NCI-H526 treated with DMSO at 0.1 percent for 48 hours (cell line): ENCODE measurements at regions not wholly inside any gene's neighbourhood (a gene's known extent, or its start where the extent isn't known, plus 50 kb on each side); places are given as distances from the start of the nearest gene placed in this dataset.

Source experiments
- DNase-seq: peaks from one replicate; lab custom pipeline; 2025; lab: John Stamatoyannopoulos, UW

GRCh38 chr2:12083081-12083581, 336.7 kb downstream of the LPIN1 start:
- no peak for DNase-seq

GRCh38 chr2:12083713-12084419, 337.4 kb downstream of the LPIN1 start:
- DNase-seq, result no peak

DNA sequence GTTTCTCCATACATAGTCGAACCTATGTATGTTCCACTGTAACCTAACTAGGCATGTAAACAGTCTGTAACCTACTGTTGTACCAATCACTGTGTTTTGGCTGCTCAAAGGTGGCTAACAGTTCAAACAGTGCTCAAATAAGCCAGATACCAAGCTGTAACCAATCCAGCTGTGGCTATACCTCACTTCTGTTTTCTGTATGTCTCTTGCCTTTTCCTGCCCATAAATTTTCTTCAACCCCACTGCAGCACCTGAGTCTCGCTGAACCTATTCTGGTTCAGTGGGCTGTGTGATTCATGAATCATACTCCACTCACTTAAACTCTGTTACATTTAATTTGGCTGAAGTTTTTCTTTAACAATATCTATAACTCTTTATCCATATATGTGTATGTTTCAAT, 340.7 kb downstream of the LPIN1 start:
- no peak for DNase-seq

DNA sequence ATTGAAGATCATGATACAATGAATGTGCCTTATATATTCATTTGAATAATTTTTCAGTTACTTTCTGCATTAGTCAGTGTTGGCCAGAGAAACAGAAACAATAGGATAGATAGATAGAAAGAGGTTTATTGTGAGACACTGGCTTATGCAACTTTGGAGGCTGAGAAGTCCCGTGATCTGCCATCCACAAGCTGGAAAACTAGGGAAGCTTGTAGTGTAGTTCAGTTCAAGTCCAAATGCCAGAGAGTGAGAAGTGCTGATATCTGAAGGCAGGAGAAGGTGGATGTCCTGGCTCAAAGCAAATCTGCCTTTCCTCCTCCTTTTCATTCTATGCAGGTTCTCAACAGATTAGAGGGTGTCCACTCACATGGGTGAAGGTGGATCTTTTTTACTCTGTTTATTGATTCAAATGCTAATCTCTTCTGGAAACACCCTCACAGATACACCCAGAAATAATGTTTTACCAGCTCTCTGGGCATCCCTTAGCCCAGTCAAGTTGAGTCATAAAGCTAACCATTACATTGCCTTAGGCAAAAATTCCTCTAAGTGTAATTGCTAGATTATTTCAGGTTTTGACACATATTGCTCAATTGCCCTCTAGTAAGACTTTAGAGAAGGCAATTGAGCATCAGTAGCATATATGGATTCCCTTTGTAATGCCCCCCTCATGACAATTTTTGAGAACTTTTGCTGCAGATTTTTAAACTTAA, 341.4 kb downstream of the LPIN1 start:
- no peak for DNase-seq

DNA sequence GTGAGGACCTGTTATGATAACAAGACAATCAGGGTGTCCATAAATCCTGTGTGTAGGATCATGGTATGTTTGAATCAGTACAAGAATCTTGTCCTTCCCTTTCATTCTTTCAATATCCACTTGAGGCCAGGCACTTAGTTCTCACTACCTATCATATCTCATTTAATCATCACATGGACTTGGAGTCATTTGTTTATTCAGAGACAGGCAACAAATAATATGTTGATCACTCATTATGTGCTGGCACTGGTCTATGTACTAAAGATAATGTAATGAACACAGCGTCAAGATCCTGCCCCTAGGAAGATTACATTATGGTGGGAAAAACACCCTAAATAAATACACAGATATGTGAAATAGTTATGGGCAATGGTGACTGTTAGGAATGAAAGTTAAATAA, 342.6 kb downstream of the LPIN1 start:
- no peak for DNase-seq

DNA sequence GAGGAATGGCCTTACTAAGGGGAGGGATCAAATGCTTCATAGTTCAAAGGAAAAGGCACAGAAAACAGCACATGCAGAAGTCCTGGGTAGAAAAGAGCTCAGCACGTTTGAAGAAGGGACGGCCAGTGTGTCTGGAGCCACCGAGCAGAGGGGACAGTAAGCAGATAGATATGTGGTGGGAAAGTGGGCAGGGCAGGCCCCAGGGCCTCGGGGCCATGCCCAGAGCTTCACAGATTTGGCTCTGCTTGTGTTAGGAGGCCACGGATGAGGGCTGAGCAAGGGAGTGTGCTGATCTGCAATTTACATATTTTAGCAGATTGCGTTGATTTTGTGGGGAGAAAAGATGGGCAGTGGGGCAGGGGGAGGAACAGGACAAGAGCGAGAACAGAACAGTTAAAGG, 343.1 kb downstream of the LPIN1 start:
- DNase-seq, result no peak

GRCh38 chr2:12090072-12090471, 343.6 kb downstream of the LPIN1 start:
- no peak for DNase-seq

DNA sequence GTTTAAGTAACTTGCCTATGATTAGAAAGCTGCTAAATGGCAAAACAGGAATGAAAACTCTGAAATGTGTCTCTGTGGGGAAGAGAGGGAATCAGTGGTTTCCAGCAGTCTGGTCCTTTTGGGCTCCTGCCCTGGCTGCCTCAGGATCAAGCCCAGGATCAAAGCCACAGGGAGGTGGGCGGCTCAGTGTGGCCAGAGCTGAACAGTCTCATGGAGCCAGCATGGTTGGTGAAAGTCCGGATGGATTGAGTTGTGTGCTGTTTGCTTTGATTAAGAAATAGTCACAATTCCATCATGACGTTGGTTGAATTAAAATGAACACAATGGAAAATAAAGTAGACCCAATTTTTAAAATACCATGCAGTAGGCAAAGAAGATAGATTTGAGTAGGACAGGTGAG, 344.2 kb downstream of the LPIN1 start:
- DNase-seq, result no peak

GRCh38 chr2:12091201-12091806, 344.9 kb downstream of the LPIN1 start:
- DNase-seq, result no peak

DNA sequence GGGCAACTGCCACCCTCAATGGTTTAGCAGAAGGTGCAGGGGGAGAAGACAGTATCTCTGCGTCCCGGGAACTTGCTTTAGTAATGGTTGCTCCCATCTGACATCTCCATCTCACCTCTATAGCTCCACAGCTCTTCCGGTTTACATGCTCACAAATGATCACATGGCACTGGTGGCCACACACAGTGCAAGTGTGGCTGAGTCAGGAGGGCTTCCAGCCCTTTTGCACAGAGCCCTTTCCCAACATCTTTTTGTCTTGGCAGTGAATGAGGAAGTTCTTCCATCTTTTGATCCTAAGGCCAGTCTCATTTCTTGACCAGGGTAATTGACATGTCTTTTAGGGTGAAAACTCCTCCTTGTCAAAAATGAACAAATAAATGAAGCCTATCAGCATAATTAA, 347.7 kb downstream of the LPIN1 start:
- no peak for DNase-seq

DNA sequence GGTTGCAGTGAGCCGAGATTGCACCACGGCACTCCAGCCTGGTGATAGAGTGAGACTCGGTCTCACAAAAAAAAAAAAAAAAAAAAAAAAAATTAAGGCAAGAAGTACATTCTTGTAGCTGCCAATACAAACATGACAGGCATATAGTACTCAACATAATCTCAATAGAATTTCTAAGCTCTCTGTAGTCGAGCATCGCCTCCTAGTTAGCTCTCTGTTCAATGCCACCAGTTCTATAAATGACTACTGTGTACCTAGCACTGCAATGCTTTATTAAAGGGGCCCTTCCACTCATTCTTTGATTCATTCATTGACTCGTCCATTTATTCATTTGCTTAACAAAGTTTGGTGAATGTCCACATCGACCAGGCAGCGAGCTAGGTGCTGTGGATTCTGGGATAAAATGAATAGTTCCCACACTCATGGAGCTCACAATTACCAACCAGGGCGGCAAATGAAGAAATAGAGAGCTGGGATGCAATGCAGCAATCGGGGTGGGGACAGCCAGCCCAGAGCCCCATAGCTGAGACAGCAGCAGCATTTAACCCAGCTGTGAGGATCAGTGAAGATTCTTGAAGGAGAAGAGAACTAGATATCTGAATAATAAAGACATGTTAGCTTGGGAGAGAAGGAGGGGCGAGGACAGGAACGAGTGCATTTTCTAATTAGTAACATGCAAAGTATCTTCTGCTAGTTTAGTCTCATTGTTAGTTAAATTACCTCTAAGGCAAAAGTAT, 349.8 kb downstream of the LPIN1 start:
- DNase-seq, result no peak

DNA sequence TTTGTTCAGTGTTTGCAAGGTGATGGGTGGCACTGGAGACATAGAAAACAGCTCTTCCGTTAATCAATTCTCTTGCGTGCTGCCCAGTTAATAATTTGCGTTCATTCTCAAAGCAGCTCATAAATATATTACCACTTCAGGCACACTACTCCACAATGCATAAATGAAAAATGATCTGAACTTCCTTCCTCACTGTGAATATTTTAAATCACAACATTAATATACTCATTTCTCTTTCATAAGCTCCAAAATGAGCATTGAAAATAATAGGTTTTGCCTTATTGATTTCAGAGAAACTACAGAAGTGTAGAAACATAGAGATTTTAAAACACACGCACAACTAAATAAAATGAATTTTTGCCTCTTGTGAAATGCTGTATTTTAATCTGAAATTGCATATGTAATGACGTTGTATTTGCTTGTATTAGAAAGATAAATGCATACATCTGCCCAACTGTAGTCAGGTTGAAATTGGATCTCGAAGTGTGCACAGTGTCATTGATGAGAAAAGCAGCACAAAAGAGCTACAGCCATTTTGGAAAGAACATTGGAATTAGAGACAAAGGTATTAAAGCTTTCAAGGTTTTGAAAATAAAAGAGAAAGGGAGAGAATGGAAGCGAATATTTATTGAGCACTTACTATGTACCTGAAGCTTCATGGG, 350.5 kb downstream of the LPIN1 start:
- DNase-seq, result no peak

- no peak for DNase-seq
Measured at GRCh38 chr2:12097859-12098258, 351.4 kb downstream of the LPIN1 start.

GRCh38 chr2:12099374-12099773, 352.9 kb downstream of the LPIN1 start:
- no peak for DNase-seq

DNA sequence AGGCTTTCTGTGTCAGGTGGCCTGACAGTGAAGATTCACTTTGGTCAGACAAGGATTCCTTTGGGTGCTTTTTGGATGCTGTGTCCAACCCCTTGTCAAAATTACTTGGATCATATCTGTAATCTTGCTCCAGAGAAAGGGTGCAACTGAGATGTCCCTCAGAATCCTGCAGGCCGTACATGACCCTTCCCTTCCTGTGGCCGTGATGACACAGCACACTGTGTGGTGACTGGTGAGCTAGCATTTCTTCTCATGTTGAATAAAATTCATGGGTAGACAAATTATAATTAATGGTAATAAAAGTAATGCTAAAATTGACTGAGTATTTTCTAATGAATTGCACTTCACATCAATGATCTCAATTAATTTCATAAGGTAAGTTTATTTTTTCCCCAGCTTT, 356.2 kb downstream of the LPIN1 start:
- DNase-seq, result no peak

DNA sequence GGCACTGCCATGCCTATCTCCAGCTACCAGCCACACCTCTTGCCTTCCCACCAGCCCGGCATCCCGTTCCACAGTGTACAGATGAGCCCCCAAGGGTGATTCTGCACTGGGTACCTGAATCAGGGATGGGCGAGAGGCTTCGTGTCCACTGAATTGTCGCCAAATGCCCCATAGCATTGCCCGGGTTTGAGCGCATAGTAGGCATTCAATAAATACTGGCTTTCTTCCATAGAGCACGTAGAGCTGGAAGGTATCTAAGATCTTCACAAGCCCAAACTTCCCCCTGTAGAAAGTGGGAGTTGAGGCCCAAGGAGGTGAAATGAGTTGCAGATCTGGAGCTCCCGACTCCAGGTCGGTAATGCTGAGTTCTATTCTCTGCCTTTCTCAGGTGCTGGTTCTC, 358.7 kb downstream of the LPIN1 start:
- DNase-seq, result no peak

DNA sequence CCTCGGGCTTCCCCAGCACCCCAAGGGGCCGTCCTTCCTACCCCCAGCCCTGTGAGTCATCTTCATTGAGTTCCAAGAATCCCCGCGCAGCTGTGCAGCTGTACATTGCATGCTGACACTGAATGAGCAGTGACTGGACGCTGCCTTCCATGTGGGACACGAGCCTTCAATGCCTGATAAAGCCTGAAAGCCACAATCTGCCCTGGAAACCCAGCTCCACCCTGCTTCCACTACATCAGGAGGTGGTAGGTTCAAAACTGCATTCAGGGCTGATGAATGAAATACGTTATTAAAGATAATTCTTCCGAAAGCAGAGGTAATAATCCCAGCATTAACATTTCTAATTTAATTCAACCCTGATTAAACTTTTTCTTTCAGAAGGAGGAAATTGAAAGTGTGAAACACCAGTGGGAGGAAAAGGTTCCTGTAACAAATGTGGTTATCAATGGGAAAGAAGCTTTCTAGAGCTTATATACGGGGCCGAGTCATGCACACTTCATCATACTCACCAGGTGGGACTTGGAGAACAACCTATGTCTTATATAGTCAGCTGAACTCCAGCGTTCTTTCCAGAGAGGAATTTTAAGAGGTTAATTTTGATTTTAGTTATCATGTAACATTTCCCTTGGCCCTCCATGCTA, 360.1 kb downstream of the LPIN1 start:
- DNase-seq, result no peak

GRCh38 chr2:12107321-12107720, 360.9 kb downstream of the LPIN1 start:
- DNase-seq, result no peak

DNA sequence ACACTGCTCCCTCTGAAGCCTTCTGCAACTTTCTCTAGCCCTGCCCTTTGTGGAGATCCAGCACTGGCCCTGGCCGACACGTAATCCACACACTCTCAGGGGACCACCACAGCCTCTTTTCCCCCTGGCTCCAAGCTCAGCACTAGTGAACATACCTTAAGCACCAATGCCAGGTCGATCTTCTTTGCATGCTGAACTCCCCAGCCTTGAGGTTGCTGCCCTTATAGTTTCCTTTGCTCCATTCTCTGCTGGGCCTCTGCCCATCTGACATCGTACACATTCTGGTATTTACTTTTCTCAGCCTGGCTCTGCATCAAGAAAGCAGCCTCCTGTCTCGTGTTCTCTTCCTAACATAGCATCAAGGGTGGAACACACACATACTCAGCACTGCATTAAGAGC, 361.5 kb downstream of the LPIN1 start:
- DNase-seq, result no peak

GRCh38 chr2:12109363-12110017, 363.1 kb downstream of the LPIN1 start:
- no peak for DNase-seq

DNA sequence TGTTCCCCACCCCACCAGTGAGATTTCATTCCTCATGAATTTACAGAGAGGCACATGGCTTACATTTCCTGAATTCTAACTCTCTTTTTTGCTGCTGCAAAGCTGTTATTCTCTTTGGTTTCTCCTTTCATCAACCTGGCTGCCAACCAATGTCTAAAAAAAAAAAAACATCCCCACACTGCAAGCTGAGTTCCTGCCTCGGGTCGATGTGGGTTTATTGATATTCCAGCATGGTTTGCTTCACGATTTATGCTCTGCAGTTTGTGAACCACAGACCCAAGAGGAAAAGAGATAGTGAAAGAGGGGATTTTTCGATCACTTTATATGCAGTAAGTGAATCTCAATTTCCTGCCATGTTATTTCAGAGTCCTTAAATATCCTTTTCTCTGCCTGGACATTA, 363.6 kb downstream of the LPIN1 start:
- DNase-seq, result no peak
